Lung microvascular endothelial cell (primary cell): ENCODE measurements at regions not wholly inside any gene's neighbourhood (a gene's known extent, or its start where the extent isn't known, plus 50 kb on each side); places are given as distances from the start of the nearest gene placed in this dataset.

Experiments
- DNase-seq, 2 donors: peaks; one replicate each; pipeline versions ENCODE4 v3.0.0 to v3.0.0-alpha.2; 2010; ENCODE audit warnings: low read depth in 2 of 2

DNA sequence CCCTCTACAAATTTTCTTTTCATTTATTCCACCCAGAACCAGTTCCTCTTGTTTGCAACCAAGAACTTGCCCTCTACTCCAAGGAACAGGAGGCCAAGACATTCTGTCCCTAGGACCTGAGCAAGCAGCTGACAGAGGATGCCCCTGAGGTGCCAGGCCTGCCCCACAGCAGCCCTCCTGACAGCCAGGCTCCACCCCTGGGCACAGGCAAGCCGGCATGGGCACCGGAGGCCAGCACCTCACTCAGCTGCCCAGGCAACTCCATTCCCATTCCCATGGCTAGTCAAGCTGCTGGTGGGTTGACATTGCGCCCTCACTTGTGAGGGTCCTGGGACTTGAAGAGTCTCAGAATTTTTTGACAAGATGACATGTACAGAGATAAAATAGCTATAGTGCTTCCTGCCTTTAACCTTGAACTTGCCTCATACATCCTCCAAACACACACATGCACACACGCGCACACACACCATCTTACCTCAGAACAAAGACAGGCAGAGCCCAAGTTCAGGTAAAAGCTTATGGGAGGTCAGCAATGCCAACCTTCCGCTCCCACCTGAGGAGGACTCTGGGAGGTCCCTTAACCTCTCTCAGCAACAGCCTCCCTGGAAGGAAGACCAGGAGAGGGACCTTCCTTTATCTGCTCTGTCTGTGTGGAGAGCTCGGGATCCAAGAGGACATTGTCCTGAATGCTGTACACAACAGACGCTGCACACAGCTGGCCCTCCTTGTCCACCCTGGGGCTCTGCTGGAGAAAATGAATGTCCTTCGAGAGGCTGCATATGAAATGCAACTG, 620.9 kb upstream of the CADM1 start:
- no peak for DNase-seq

DNA sequence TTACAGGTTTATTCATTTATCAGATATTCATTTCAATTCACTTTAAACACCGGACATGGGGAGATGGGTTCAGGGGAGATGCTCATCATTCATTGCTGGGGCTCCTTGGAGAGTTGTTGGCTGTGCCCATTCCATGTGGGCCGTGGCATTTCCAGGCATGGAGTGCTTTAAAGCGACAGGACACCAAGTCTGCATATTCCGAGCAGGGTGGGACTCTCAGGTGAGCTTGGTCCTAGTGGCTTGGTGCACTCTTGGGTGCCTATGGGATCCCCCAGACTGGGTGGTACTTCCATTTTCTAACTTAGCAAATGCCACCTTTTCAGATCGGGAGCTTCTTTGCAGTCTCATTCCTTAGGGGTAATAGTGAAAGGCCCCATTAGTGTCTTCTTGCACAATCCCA, 619.5 kb upstream of the CADM1 start:
- no peak for DNase-seq

DNA sequence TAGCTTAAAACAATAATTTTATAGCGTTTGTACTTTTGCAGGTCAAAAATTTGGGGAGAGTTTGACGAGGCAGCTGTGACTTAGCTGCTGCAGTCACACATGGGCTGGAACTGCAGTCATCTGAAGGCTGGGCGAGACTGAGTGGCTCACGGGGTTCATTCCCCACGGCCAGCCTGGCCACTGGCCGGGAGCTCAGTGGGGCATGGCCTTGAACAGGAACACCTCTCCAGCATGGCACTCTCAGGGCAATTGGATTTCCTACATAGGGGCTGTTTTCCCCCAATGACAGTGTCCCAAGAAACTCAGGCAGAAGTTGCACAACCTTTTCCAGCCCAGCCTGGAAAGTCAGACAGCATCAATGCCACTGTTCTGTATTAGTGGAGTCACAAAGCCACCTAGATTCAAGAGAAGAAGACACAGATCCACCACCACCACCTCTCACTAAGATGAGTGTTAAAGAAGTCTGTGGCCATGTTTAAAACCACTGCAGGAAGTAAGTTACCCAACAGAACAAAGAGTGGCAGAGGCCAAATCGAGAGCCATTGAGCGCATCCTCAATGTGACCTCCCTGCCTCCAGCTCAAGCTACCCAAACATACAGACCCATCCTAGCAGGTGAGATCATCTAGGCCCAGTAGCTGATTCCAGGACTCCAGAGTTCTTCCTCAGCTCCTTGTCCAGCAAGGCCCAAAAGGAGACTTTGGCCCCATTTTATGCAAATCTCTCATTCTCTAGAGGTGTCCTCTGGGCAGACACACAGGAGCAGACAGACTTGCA, 618.7 kb upstream of the CADM1 start:
- DNase-seq = no peak

DNA sequence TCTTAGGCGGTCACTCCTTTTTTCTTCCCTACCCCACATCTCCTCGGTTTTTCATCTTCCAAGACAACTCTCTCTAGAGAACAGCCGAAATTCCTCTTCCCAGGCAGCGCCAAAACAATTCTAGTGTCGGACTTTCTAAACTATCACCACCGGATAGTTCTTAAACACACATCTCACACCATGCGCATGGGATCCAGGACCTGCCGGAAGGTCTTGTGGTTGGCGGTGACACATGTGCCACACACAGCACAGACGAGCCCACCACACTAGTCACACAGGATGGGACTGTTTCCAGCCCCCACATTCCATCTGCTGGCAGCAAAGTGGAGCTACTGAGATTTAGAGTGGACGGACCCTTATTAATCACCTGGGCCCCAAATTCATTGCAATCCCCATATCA, 614.9 kb upstream of the CADM1 start:
- no peak for DNase-seq

DNA sequence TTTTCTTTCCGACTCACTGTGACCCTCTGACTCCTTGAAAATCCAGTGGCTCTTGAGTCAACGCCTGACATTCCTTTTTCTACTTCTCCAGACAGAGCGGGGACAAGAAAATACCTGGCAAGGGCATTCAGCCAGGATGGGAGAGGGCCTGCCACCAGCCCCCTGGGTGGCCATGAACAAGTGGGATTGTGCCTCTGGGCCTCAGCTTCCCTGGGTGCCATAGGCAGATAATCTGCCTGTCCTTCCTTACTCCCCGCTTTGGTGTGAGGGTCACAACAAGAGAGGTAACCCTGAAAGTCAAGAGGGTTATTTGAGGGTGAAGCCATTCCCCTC, 613.9 kb upstream of the CADM1 start:
- no peak for DNase-seq

DNA sequence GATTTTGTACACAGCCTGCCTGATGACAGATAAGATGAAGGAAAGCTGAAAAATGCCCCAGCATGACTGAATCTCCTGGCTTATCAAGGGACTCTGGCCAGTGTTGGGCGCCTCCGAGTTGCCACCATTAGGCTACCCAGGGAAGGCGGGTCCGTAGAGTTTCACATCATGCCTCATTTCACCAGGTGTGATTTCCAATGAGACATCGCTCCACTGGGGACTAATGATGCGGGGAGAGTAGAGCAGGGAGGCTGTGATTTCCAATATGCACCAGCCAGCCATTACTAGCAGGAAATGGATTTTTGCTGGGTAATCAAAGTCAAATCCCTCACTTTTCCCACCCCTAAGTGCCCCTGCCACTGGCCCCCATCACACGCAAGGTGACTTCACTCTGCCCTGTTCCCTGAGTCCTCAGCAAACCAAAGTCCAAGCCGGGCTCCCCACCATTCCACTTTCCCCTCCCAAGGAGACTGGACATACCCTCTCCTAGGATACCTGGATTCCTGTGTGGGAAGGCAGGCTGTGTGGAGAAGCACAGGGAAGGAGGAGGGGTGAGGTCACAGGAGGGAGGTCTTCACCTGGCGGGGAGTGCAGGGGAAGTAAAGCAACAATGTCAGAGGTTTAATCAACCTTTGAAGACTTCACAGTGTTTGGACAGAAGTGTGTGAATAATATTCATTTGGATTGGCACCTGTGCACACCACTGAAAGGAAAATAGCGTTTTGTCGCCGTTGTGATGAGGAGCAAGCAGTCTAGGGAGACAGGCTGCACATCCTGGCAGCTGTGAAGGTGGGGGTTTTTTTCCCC, 613.3 kb upstream of the CADM1 start:
- DNase-seq = no peak

DNA sequence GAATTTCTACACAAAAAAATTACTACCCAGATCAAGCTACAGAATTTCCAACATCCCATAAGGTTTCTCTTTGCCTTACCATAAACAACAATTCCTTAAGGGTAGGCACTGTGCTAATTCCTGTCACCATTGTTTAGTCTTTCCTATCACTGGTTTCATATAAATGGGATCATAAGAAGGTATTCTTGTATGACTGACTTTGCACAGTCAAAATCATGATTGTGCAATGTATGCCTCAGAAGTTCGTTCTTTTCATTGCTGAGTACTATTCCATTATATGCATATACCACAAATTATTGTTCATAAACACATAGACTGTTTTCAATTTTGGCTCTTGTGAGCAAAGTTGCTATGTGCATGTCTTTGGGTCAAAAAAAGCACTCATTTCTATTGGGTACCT, 611.6 kb upstream of the CADM1 start:
- DNase-seq = no peak

DNA sequence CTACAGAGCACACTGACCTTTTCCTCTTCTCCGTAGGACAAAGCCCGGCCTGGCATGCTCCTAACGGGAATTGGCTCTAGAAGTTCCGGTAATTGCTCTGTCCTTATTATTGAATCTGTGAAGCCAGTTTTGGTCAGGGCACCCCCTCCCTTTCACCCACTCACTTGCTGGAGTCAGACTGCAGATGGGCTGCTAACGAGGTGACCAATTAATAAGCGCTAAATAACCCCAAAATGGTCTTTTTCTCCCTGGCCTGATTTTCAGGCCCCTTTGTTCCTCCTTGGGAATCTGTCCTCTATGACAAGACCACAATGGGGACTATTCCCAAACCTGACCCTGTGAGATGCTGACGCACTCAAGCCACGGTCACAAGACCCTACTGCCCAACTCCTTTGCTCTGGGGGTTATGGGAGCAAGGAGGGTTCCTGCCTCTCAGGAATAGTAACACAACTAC, 610.0 kb upstream of the CADM1 start:
- no peak for DNase-seq

DNA sequence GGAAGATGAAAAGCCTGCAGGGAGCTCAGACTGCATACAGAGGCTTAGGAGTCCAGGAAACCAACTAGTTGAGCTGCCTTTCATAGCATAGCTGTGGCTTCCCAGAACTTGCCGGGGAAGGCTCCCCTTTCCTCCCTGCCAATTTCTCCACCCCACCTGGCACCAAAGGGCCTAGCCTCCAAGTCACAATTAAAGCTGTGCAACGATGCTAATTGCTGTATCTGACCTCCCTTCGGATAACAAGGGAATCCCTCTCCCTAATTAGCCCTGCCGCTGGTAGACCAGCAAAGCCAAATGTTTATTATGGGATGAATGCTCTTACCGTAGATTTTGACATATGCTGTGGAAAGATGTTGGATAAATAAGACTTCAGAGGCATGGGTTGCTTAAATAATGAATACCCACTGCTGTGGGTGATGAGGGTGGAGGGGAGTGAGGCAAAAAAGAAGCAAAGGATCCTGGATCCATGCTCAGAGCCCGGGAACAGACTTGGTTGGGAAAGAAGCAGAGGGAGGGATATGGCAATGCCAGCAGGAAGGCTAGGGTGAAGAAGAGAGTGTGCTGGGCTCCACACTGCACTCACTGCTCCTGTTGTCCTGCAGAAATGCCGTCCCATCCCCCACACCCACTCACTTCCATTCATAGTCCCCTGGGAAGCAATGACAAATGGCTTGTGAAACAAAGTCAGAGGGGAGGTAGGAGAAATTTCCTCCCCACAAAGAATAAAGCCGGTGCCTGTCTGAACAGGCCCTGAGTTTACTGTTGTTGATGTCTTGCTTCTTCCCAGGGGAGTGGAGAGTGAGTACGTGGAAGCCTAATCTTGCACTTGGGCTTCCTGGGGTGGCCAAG, 608.1 kb upstream of the CADM1 start:
- no peak for DNase-seq

DNA sequence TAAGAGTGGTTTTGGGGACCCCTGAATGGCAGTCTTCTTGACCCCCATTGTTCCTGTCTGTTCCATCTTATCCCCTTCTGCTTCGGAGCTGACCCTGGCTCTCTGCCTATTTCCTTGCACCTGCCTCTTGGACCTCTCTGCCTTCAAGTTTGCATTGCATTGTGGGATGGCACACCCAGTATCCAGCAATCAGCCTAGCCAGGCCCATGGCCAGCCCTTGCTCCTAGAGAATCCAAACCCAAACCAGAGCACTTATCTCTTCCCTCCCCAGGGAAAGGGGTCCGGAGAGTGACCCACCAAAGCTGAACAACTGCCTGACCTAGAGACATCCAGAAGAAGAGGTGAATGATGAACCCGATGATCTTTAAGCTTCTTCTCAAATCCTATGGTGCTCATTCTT, 607.3 kb upstream of the CADM1 start:
- DNase-seq = no peak

DNA sequence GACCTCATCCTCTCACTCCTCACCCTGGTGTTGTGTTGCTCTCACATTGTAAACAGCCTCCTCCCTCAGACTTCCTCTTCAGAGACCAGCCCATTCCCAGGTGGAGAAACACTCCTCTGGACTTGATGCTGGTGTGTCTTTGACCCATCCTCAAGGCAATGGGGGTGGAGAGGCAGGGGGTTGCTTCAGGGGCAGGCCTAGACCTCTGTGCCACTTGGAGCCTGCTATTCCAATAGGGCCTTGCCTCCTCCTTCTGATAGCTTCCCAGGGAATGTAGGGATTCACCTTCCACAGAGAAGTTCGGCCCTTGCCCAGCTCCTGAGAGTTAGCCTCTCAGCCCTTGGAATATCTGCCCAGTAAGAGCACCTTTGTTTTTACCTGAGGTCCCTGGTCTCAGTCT, 606.6 kb upstream of the CADM1 start:
- no peak for DNase-seq

DNA sequence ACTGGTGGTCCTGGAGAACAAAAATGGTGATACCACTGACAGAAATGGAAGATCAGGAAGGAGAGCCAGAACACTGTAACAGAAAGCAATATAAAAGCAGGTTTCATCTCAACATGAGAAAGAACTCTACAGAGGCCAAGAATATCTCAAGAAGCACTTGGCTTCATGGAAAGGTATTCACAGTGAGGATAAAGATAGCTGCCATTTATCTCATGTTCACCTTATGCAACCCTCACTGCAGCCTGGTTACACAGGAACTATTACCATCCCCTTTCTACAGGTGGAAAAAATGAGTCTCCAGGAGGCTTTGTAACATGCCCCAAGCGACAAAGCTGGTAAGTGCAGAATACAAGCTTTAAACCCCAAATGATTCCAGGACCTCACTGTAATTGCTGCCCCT, 606.1 kb upstream of the CADM1 start:
- DNase-seq = no peak

DNA sequence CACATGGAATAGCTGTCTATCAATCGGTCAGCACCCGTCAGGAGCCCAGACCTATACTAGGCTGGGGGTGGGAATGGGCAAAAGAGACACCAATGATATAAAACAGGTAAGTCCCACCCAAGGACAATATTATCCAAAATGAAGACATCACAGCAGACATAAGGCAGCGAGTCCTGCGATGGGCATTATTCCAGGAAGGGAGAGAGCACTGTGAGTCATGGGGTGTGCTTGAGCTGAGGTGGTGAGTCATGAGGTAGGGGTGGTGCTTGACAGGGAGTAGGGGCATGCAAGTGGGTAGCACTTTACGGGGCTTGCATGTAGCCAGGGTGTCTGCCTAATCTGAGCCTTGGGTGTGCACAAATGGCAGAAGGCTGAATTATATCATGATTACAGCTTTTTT, 605.0 kb upstream of the CADM1 start:
- DNase-seq = peak in 1 of 2 donors; percentile 58

DNA sequence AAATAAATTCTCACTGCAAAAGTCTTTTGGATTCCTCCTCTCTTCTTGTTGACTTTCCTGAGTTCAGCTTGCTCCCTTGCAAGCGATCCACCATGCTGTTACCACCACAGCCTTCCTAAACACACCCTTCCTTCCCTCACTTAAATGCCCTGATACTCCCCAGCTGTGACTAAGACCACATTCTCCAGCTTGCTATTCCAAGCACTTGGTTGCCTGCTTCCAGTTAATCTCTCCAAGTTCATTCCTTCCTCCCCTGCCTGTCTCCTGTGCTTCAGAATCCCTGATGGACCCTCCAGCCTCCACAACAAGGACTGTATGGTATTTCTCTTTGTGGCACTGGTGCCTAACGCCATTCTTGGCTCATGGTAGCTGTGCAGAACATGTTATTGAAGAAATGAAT, 603.9 kb upstream of the CADM1 start:
- DNase-seq = no peak

DNA sequence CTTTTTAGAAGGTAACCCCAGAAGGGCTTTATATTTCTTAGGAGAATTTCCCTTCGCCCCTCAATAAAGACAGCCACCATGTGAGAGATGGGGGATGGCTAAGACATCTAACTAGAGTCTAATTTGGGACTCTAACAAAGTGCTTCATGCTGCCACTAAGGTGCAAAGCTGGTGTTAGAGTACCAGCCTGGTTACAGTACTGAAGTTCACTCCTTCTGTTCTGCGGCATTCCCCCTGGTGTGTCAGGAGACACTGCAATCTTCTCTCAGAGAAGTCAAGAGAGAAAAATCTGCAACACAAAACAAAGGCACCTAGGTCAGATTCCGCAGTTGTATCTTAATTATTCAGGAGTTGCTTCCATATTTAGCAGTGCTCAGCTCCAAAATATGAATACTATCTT, 603.0 kb upstream of the CADM1 start:
- DNase-seq = no peak

DNA sequence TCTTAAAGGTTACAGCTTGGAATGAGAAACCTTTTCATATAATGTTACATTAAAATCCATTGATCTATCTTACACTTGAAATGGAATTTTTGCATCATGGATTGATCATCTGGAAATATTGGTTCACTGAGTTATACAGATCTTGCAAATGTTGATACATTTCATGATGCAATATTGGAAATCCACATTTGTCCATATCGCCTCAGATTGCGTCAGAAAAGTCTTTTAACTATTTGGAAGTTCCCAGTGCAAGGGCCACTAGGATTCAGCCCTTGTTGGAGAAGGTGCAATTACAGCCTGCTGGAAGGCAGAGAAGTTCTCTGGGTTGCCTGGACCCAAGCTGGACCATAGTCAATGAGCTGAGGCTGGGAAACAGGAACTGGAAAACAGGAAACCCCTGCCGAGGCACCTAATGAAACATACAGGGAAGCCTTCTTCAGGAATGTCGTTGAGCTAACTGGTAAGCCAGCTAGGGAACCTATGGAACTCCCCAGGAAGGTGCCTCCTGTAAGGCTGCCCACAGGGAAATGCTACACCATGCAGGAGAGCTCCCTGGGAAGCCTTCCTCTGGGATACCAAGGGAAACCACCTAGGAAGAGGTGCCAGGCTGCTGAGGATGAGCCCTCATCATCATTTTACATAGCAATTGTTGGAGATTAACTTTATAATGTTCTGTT, 600.4 kb upstream of the CADM1 start:
- no peak for DNase-seq

DNA sequence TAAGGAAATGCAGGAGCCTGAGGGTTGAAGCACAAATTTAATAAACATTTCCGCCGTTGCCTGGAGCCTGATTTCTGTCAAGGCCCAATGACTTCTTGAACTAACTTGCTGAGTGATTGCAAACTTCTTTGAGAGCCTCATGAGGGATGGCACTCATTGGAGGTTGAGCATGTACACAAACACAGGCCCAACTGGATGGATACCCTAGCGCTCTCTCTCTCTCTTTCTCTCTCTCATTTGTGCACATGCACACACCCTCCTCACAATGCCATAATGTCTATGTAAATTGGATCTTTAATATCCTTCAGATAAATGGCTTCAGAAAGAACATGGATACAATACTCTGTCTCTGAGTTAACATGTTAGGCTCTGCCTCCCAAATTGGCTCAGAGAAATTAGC, 597.7 kb upstream of the CADM1 start:
- DNase-seq = no peak

DNA sequence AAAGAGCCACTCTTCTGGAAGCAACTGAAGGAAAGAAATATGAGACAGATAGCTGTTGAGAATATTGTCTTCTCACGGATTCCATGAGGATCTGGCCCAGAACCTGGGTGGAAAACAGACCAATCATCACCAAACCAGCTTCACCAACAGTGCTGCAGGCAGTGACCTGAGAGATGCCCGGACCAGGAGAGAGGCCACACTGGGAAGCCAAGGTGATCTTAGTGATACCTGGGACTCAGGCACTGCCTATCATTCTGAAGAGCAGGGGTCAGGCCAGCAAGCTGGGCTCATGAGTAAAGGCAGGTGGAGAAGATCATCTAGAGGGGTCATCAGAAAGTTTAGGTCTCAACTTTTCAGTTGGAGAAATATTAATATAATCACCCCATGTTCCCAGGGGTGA, 595.8 kb upstream of the CADM1 start:
- DNase-seq = no peak

DNA sequence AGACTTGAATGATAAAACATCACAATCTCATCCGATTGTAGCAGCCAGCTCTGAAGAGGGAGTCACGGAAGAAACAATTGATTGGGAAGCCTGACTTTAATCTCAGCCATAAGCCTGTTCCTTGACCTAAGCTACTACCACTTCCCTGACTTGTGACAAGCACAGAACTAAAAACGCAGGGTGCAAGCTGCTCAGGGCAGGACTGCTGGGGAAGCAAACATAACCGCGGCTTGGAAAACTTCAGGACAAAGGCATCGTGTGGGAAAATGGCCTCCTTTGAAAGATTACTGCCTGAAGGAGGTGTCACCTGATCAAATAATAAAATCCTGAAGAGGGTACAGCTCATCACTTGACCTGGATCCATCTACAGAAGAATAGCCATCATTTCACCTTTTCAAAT, 595.3 kb upstream of the CADM1 start:
- DNase-seq = no peak

DNA sequence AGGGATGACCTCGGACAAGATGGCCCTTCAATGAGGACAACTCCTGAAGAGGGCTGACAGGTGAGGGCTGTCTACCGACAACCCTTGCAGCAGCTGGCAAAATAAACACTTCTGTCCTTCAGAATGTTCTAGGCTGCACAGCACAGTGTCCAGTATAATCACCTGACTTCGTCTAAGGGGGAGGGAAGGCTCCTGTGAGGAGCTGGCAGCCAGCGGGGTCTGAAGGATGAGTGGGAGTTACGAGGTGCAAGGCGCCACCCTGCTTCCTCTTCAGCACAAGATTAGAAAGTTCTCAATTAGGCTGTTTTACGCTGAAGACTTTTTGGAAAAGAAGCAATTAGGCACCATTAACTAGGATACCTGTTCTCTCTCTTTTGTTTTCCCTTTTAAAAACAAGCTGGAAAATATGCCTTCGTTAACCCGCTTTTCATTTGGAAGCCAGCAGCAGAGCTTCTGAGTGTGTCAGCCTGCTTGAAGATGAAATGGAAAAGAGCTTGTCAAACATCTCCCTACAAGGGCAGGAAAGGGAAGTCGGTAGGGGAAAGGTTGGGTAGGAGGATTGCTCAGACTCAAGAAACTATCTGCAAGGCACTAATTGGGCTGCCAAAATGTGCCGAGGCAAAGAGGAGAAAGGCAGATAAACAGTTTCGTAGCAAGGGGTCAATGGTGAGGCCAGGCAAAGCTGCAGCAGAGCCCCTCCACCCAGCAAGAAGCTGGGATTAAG, 592.2 kb upstream of the CADM1 start:
- DNase-seq = no peak
